Chondrocyte (in vitro differentiated cells): ENCODE measurements at regions not wholly inside any gene's neighbourhood (a gene's known extent, or its start where the extent isn't known, plus 50 kb on each side); places are given as distances from the start of the nearest gene placed in this dataset.

Experiments used
- DNase-seq: peaks from one replicate; pipeline ENCODE4 v3.0.0; 2021; ENCODE audit warnings: mixed read lengths, low spot score
- H3K27ac Mint-ChIP-seq: one replicate; pipeline ENCODE4 v1.8.0; 2021; ENCODE audit warnings: mild to moderate bottlenecking, moderate library complexity, mixed read lengths; ENCODE audit not compliant: unreplicated experiment
- H3K27me3 Mint-ChIP-seq: 2 replicates; pipeline ENCODE4 v1.8.0; 2021; ENCODE audit warnings: low read depth, mixed read lengths
- H3K36me3 Mint-ChIP-seq: 2 replicates; pipeline ENCODE4 v1.8.0; 2021; ENCODE audit warnings: low read depth, mixed read lengths
- H3K4me1 Mint-ChIP-seq: 2 replicates; pipeline ENCODE4 v1.8.0; 2021; ENCODE audit warnings: low read depth, mild to moderate bottlenecking, mixed read lengths
- H3K4me3 Mint-ChIP-seq: one replicate; pipeline ENCODE4 v1.8.0; 2021; ENCODE audit warnings: mild to moderate bottlenecking, moderate library complexity, mixed read lengths; ENCODE audit not compliant: unreplicated experiment
- H3K9me3 Mint-ChIP-seq: 2 replicates; pipeline ENCODE4 v1.8.0; 2021; ENCODE audit warnings: low read depth, mixed read lengths
- CTCF ChIP-seq: fragments of 200-600 bp; sonication (generic); IDR thresholded peaks from 2 replicates; pipeline ENCODE4 v1.5.0; 2021; ENCODE audit warnings: antibody characterized with exemption, mild to moderate bottlenecking, moderate library complexity

GRCh38 chr5:53178830-53179229, 69.3 kb upstream of the MOCS2 start:
- no peaks in the 10 kb centered on the region for H3K4me1 Mint-ChIP-seq
- no peak overlapping the region for H3K27ac Mint-ChIP-seq
- H3K36me3 Mint-ChIP-seq = peaks cover 2% of the 10 kb centered on the region
- H3K4me3 Mint-ChIP-seq = no peak overlapping the region
- TF ChIP-seq CTCF = no peak
- peaks cover 7% of the 10 kb centered on the region for H3K9me3 Mint-ChIP-seq
- H3K27me3 Mint-ChIP-seq = no peaks in the 10 kb centered on the region
- DNase-seq = no peak

GRCh38 chr5:53179691-53180090, 70.1 kb upstream of the MOCS2 start:
- no peak for TF ChIP-seq CTCF
- DNase-seq = no peak
- Mint-ChIP-seq H3K27me3 (no peaks in the 10 kb centered on the region), H3K4me3 (no peak overlapping the region), H3K36me3 (peaks cover 2% of the 10 kb centered on the region), H3K4me1 (no peaks in the 10 kb centered on the region), H3K9me3 (peaks cover 7% of the 10 kb centered on the region), H3K27ac (no peak overlapping the region)

GRCh38 chr5:53180538-53180937, 71.0 kb upstream of the MOCS2 start:
- DNase-seq = no peak
- H3K27me3 Mint-ChIP-seq = no peaks in the 10 kb centered on the region
- H3K4me1 Mint-ChIP-seq = no peaks in the 10 kb centered on the region
- peaks cover under 1% of the 10 kb centered on the region for H3K36me3 Mint-ChIP-seq
- H3K27ac Mint-ChIP-seq = no peak overlapping the region
- TF ChIP-seq CTCF = no peak
- no peak overlapping the region for H3K4me3 Mint-ChIP-seq
- peaks cover 2% of the 10 kb centered on the region for H3K9me3 Mint-ChIP-seq

GRCh38 chr5:53180991-53181390, 71.4 kb upstream of the MOCS2 start:
- DNase-seq = no peak
- no peak overlapping the region for H3K27ac Mint-ChIP-seq
- no peak for TF ChIP-seq CTCF
- H3K36me3 Mint-ChIP-seq = no peaks in the 10 kb centered on the region
- no peak overlapping the region for H3K4me3 Mint-ChIP-seq
- H3K9me3 Mint-ChIP-seq = no peaks in the 10 kb centered on the region
- no peaks in the 10 kb centered on the region for H3K4me1 Mint-ChIP-seq
- H3K27me3 Mint-ChIP-seq = no peaks in the 10 kb centered on the region

- DNase-seq = no peak
- Mint-ChIP-seq H3K4me1 (peaks cover 3% of the 10 kb centered on the region), H3K4me3 (no peak overlapping the region), H3K9me3 (peaks cover 10% of the 10 kb centered on the region), H3K27ac (no peak overlapping the region), H3K36me3 (peaks cover 2% of the 10 kb centered on the region), H3K27me3 (no peaks in the 10 kb centered on the region)
- no peak for TF ChIP-seq CTCF
These were observed 74.3 kb upstream of the MOCS2 start for GRCh38 chr5:53183880-53184279.
